CD4-positive, alpha-beta T cell treated with Interleukin-2 at 100 ng/mL for 4 hours (primary cell): ENCODE measurements at regions not wholly inside any gene's neighbourhood (a gene's known extent, or its start where the extent isn't known, plus 50 kb on each side); places are given as distances from the start of the nearest gene placed in this dataset.
"Not testable (repeated sequence)": the region's sequence is repeated elsewhere in the genome, so short reads cannot be mapped to it uniquely, and the experiment has no call there.

ENCODE experiments used
- DNase-seq: peaks from one replicate; pipeline ENCODE4 v3.0.0-alpha.2; 2020; ENCODE audit warnings: low spot score

DNA sequence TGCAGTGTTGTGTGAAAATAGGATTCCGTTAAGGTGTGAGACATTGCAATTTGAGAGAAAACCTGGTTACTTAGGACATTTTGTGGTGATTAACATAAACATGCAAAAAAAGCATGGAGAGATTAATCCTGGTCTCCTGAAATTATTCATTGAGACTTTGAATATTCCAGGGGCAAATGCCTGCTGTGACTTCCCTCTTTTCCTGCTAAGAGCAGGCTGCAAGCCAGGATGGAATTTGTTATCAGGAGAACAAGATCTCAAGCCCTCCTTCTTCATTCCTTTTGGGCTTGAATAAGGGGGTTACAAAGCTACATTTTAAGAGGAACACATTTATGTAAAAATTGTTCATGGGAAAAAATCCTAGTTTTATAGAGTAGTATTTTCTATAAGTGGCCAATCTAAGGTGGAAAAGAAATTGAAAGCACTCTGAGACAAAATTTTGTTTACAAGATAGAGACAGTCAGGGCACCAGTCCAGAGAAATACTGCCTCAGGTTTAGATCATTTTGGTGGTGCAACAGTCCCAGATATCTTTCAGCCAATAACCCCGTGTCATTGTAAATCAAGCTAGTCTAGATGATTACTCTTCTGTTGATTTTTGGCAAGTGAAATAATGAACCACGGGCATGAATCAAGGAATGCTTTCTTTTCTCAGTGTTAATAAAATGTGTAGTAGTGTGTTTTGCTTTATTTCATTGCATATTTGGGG lies 1528.3 kb upstream of the AGA start:
- no peak for DNase-seq

DNA sequence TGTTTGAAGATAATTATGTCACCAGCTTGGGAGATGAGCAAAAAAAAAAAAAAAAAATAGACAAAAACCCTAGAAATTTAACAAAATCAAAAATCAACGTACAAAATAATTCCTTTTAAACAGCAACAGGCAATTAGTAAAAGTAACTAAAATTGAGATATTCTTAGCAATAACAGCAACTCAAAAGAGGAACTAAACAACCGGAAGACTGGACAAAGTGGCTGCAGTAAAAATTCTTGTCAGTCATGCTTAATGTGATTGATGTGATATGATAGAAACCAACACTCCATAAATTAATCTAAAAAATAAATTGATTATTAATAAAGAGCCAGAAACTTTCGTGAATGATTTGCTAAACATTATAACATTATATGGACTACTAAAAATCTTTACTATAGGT lies 1534.6 kb upstream of the AGA start:
- DNase-seq = no peak

DNA sequence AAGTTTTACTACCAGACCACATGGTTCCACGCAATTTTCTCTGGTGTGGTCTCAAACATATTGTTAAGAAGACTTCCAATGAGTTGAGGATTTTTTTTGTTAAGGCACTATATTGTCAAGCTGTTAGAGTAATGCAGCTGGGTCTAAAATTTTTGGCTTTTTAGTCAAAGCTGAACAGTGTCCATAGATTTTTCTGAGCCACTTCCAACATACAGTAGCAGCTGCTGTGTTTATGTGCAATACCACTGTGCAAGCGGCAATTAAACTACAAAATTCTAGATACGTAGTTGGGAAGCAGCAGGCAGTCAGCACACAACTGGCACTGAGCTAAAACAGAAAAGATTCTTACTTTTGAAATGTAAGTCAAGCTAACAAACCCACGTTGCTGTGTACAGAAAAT lies 1551.1 kb upstream of the AGA start:
- DNase-seq = no peak

DNA sequence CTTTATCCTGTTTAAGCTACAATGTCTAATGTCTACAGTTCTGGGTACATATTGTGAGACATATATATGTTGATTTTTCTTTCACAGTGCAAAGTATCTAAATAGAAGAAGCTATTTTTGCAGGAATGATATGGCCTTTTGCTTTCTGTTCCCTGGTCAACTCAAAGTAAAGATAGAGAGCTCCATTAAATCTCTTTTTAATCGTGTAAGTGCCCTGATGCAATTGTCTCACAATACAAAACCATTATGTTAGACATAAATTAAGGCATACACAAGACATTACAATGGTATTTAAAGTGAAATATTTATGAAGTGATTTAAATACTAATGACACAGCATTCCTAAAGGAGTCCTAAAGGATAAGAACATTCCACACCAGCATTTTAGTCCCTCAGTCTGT lies 1559.7 kb upstream of the AGA start:
- DNase-seq = no peak

DNA sequence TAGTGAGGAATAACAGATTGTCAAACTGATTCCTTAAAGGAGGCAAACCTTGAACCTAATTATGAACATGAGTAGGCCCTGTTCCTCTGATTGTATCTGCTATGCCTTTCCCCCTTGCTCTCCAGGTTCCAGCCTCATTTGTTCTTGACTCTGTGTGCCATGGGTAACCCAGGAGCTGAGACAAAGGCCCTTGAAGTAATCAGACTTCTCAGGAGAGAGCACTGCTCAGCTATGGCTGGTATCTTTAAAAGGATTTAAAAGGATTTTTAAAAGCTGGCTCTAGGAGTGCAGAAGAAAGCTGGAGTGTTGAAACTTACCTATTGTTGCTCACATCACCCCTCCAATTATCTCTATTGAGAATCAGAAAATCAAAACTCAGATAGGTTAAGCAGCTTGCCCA lies 1565.5 kb upstream of the AGA start:
- DNase-seq = no peak

DNA sequence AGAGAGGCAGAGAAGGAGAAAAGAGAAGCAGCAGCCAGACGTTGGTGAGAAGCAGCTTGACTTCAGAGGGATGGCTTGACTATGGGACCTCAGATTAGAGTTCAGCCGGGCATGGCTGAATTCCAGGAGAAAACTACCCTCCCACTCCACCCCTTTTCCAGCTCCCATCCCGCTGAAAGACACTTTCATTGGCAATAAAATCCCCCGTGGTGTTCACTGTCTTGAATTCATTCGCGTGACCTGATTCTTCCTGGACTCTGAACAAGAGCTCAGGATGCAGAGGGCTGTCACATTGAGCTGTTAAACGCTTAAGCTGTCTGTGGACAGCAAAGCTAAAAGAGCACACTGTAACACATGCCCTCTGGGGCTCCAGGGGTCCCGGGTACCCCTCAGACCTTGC lies 1575.3 kb upstream of the AGA start:
- no peak for DNase-seq

DNA sequence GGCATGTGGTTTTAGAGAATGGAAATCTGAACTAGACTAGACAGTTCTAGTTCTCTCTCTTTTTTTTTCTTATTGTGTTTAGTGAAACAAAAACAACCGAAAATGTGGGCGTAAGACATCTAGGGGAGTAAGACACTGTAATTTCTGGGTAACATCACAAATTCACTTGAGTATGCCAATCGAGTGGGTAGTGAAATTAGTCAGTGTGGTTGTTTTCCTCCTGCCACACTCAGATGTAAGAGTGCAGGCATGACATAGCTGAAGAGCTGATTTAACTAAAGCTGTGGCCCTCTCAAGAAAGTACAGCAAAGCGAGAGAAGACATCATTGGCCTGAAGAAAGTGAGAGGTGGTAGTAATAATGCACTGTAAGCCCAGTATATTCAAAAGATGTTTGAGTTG lies 1585.3 kb upstream of the AGA start:
- DNase-seq = no peak

DNA sequence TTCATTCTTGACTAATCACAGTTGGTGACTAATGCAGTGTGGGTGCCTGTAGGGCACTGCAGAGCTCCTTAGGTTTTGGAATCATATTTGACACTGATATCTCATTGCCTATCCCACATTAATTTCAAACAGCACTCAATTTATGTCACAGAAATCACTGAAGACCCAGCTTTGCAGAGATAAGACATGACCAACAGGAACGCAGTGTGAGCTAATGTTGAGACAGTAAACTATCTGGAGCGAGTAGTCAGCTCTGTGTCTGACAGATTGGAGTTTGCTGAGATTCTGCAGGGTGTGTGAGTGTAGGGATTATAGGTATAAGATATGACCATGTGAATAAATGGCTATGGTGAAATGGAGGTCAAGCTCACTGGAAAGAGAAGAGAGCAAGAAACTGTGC lies 1586.1 kb upstream of the AGA start:
- no peak for DNase-seq

DNA sequence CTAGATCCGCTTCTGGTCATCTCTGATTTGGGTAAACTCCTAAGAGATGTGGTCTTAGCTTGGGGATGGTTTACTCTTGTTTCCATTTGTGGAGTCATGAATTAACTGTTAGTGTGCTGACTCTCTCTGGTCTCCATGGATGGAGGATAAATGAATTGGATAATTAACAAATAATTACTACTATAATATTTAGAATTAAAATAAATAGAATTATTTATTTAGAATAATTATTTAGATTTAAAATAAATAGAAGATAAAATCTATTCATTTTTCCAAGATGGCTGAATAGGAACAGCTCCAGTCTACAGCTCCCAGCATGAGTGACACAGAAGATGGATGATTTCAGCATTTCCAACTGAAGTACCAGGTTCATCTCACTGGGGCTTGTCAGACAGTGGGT lies 1587.4 kb upstream of the AGA start:
- DNase-seq = no peak

DNA sequence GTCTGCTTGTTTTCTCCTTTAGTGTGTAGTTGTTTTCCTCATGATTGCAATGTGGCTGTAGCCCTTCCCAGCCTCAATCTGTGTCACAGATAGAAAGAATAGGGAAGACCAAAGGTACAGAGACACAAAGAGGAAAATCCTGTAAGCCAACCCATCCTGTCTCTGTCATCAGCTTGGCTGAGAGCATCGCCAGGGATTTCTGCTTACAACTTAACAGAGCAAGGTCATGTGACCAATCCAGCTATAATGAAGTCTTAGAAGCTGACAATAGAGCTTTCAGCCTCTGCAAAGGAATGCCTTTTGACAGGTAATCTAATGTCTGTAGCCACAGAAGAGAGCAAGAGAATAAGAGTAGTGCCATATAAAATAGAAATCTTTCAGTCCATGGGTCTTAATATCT lies 1598.0 kb upstream of the AGA start:
- DNase-seq = no peak

DNA sequence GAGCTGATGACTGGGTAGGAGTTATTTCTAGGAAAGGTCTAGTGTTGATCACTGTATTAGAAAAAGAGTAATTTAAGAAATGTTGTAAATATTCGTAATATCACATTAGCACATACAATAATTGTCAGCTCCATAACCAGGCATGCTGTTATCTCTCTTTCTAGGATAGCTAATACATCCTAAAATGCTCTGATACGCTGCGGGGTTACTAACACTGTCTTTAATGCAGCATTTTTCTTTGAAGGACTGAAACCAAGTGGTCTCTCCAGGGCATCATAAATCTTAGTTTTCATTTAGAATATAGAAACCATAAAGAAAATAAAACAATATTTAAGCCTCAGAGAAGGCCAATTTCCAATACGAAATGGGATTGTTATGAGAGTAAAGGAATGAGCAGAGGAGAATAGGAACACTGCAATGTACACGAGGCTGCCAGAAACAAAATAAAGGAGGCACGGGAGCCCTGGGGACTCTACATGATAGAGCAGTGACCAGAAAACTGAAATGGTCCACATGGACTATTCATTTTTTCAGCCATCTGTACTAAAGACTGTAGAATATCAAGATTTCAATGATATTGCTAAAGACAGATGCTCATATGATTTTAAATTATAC lies 1606.7 kb upstream of the AGA start:
- no peak for DNase-seq

DNA sequence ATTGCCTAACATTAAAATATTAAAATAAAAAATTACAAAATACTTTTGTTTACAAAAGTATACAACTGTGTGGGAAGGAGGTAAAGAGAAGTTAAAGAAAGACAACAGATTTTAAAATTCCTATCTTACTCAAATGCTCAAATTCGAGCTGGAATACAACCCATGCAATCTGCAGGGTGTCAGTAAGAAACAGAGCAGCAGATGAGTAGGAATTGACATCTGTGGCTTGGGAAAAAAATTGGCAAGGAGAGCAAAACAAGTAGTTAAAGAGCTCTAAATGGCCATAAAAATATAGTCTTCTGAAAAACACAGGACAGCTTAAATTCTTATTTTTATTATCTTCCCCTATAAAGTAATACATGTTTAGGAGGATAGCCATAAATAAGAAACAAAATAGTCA lies 1609.0 kb upstream of the AGA start:
- DNase-seq = no peak

DNA sequence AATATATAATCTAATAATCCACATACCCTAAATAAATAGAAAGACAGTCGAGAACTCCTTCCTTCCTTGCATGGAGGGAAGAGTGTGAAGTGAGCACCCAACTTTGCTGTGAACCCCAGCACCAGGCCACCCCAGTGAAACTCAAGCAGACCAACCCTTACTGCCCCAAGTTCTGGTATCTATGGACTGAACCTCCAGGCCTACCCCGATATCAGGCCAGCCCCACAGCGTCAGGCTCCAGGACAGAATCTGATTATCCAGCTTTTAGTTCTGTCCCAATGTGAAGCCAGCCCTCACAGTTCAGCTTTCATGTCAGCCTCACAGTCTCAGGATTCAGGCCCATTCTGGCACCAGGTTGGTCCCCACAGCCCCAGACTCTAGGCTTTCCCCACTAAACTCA lies 1617.2 kb upstream of the AGA start:
- DNase-seq = no peak

DNA sequence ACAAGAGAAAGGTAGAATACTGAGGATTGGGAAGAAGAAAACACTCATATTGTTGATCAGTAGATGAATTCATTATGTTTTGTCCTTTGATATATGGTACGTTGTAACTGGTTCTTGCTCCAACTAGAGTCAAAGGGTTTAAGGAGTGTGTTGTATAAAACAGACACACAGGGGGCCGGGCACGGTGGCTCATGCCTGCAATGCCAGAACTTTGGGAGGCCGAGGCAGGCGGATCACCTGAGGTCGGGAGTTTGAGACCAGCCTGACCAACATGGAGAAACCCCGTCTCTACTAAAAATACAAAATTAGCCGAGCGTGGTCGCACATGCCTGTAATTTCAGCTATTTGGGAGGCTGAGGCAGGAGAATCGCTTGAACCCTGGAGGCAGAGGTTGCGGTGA lies 1624.0 kb upstream of the AGA start:
- DNase-seq = not testable (repeated sequence)

DNA sequence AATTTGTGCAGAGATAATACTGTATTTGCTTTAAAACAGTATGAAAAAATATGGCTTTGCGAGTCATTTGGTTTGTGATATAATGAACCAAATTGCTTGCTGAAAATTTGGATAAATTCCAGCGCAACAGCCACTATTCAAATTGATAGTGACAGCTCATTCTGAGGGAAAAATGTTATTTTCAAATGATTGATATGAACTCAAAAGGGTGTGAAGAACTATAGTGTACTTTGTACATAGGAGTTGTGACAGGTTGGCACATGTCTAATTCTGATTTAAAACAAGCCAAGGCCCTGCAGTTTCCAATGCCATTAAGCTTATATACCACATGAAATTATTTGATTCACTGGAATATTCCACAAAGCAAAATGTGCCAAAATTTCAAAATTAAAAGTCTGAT lies 1628.9 kb upstream of the AGA start:
- DNase-seq = no peak

DNA sequence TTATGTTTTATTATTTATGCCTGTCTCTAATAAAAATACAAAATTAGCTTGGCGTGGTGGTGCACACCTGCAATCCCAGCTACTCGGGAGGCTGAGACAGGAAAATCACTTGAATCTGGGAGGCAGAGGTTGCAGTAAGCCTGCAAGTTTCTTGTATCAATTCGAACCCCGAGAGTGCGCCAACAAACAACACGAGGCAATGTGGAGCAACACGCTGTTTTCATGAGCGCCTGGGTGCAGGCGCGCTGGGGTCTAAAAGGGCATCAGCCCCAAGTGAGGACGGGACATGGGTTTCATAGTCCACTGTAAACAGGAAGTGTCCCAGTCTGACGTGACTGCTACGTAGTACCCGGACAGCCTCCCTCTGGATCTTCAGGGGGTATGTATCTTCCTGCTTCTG lies 1634.6 kb upstream of the AGA start:
- DNase-seq = no peak

DNA sequence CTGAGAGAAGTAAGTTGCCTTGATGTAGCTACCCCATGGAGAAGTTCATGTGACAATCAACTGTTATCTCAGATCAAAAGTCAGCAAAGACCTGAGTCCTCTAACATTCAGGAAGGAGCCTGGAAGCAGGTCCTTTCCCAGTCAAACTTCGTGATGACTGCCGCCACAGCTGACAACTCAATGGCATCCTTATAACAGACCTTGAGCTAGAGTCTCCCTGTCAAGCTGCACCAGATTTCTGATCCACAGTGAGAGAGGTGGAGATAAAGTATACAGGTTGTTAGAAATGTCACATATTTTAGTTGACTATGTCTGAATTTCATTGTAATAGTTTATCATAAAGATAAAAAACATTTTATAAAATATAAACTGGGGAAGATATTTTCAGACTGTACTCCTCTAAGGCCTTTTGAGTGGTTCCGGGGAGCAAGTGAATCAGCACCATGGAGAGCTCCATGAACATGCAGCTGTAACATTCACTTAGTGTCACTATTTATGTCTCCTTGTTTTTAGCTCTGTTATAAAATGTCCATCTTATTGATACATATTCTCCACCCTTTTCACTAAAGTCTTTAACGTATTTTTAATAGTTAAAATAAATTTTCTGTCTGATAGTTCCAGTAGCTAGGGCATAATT lies 1653.5 kb upstream of the AGA start:
- no peak for DNase-seq

DNA sequence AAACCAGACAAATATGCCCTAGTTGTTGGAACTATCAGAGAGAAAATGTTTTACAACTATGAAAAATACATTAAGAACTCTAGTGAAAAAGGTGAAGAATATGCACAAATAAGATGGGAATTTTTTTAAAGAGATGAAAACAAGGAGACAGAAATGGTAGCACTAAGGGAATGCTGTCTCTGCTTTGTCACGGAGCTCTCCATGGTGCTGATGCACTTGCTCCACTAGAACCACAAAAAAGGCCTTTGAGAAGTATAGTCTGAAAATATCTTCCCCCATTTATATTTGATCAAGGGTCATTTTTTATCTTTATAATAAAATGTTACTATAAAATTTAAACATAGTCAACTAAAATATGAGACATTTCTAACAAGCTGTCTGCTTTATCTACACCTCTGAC lies 1655.5 kb upstream of the AGA start:
- DNase-seq = no peak

DNA sequence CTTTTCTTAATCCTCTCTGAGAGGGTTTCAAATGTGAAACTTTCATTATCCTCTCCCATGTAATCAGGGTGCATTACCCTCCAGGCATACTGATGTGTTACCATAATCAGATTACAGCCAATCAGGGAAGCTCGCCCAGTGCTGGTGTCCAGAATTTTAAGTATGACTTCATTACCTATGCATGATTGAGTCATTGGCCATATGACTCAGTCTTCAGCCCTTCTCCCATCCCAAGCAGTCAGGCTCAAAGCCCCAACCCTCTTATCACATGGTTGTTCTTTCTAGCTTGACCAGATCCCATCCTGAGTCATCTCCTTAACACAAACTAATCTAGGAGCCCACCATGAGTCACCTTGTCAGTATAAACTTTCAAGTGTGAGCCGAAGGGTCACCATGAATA lies 1668.1 kb upstream of the AGA start:
- DNase-seq = no peak

DNA sequence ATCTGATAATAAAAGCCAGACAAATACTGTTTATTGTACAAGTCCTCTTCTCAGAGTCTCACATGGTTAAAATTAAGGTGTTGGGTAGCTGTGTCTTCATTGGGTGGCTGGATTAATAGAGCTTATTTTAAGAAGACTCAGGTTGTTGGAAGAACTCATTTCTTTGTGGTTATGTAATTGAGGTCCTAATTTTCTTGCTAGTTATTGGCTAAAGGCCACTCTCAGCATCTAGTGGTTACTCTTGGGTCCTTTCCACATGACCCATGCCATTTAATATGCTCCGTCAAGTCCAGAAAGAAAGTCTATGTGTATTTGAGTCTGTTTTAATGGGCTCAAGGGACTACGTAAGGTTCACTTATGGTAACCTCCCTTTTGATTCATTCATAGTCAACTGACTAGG lies 1668.6 kb upstream of the AGA start:
- DNase-seq = no peak

DNA sequence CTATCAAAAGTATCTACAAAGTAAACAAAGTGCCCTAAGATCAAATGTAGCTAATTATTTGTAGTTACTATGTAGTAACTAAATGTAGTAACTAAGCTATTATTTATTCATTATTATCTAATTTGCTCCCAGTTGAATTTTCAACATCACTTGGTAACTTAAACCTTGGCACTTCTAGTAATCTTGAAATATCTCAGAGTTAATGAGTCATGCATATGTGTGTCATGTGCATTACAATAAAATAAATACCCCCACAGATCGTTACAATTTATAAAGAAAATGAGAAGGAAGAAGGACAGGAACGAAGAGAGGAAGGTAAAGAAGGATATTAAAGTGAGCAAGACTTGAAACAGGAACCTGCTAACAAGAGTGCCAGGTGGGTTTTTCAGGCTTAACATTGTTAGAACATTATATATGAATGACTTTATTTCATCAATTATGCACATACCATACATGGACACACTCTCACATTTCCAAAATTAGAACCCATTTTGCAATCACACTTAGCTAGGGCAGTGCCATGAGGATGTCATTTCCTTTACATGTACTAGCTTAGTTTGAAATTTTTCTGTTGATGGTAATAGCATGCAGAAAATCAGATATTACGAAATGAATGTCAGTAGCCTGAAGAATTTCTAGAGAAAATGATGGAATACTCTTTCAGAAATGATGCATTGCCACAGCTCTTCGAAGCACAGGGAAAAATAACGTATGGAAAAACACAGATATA lies 1670.4 kb upstream of the AGA start:
- no peak for DNase-seq

DNA sequence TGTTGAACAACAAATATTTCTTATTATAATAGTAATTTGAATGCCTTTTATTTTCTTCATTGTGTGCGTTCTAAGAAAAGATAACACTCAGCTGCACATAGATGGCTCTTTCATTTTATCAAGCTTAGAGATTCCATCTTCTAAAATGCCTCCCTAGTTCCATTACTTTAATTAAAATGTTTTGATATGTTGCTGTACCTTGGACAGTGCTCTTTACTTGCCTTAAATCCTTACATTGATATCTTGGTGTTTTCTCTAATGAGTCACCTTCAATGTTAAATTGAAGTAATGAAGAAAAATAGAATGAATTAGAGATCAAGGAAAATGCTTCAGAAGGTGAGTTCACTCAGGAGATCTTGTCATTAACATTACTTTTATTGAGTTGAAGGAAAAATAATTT lies 1672.4 kb upstream of the AGA start:
- DNase-seq = no peak

DNA sequence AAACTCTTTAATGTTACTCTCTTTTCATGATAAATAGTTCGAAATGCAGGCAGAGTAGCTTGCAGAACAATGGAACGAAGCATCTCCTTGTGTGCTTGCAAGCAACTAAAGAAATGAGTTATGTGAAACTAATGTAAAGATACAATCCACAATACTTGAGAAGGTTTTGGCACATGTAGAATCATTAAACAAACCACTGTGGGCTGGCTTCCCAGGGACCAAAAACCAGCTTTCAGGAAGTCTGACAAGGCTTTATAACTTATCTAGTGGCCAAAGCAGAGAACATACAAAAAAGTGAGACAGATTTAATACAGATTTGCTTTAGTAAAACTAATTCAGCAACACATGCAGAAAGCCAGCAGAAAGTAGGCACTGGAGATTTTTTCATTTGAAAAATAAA lies 1673.8 kb upstream of the AGA start:
- no peak for DNase-seq
